ENCODE measurements at regions not wholly inside any gene's neighbourhood (a gene's known extent, or its start where the extent isn't known, plus 50 kb on each side); places are given as distances from the start of the nearest gene placed in this dataset.

DNA sequence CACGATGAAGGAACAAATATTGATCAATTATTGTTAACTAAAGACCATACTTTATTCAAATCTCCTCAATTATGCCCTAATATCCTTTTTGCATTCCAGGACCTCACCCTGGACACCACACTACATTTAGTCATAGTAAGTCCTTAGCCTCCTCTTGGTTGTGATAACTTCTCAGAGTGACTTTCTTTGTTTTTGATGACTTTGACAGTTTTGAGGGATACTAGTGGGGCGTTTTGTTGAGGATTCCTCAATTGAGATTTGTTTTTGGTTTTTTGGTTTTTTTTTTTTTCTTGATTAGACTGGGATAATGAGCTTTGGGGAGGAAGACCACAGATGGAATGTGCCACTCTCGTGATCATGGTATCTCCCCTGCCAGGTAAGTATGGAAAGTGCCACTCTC is 105.5 kb downstream of the SOX9 start:
- peaks cover 5% of the 10 kb centered on the region for H3K27me3 Mint-ChIP-seq
- peaks cover 5% of the 10 kb centered on the region for H3K9me3 Mint-ChIP-seq
- no peak overlapping the region for H3K27ac Mint-ChIP-seq
- no peak overlapping the region for H3K4me3 Mint-ChIP-seq
- H3K36me3 Mint-ChIP-seq, result no peaks in the 10 kb centered on the region
- no peak for DNase-seq
- H3K4me1 Mint-ChIP-seq, result no peaks in the 10 kb centered on the region

DNA sequence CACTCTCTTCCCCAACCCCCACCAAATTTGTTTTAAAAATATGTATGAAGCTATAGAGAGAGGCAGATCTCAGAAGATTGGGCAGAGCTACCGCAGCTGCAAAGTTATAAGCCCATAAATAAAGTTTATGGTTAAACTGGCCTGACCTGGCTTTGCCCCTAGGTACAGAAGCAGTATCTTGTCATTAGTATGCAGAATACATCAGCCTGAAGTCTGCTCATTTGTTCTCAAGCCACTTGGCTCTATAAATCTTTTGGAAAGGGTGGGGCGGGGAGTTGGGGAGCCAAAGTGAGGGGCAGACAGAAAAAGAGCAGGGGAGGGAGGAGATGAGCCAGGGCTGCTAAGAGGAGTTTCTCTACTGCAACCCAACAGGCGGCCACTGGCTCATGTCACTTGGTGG is 113.2 kb downstream of the SOX9 start:
- peaks cover 23% of the 10 kb centered on the region for H3K27me3 Mint-ChIP-seq
- DNase-seq, result no peak
- no peak overlapping the region for H3K4me3 Mint-ChIP-seq
- H3K36me3 Mint-ChIP-seq, result peaks cover 2% of the 10 kb centered on the region
- H3K27ac Mint-ChIP-seq, result no peak overlapping the region
- no peaks in the 10 kb centered on the region for H3K9me3 Mint-ChIP-seq
- no peaks in the 10 kb centered on the region for H3K4me1 Mint-ChIP-seq

DNA sequence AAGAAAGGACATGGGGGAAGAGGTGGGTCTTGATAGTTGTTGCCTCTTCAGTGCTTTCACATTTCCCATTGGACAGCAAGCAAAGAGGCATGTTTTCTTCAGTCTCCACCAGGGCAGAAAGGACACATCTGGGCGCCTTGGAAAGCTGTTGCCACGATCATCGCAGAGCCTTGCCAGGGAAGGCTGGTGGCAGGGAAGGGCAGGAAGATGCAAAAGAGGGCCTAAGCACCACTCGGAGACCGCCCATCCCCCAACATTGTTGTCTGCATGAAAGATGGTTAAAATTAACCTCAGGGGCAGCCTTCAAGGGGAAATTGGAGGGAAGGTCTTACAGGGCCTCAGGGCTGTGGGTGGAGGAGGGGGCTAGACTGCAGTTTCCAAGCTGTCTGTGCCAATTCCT is 114.2 kb downstream of the SOX9 start:
- no peak for DNase-seq
- Mint-ChIP-seq H3K36me3 (peaks cover 2% of the 10 kb centered on the region), H3K4me1 (no peaks in the 10 kb centered on the region), H3K9me3 (peaks cover 3% of the 10 kb centered on the region), H3K4me3 (no peak overlapping the region), H3K27me3 (peaks cover 23% of the 10 kb centered on the region), H3K27ac (no peak overlapping the region)

- Mint-ChIP-seq H3K27me3 (peaks cover 18% of the 10 kb centered on the region), H3K27ac (no peak overlapping the region), H3K4me1 (no peaks in the 10 kb centered on the region), H3K36me3 (peaks cover 2% of the 10 kb centered on the region), H3K4me3 (no peak overlapping the region), H3K9me3 (peaks cover 4% of the 10 kb centered on the region)
- DNase-seq, result no peak
Measured at GRCh38 chr17:72236980-72237633, 116.3 kb downstream of the SOX9 start.

GRCh38 chr17:72238157-72238673 is 117.4 kb downstream of the SOX9 start:
- H3K36me3 Mint-ChIP-seq, result peaks cover 2% of the 10 kb centered on the region
- no peak for DNase-seq
- H3K27me3 Mint-ChIP-seq, result peaks cover 18% of the 10 kb centered on the region
- H3K4me1 Mint-ChIP-seq, result no peaks in the 10 kb centered on the region
- H3K27ac Mint-ChIP-seq, result no peak overlapping the region
- peaks cover 9% of the 10 kb centered on the region for H3K9me3 Mint-ChIP-seq
- H3K4me3 Mint-ChIP-seq, result no peak overlapping the region

DNA sequence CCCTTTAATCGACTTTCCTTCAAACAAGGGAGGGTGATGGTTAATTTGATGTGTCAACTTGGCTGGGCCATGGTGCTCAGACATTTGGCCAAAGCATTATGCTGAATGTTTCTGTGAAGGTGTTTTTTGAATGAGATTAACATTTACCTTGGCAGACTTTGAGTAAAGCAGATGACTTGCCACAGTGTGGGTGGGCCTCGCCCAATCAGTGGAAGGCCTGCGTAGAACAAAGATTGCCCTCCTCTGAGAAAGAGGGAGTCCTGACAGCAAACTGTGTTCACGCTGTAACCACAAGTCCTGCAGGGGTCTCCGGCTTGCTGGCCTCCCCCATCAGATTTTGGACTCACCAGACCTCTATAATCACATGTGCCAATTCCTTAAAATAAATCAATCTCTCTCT is 118.7 kb downstream of the SOX9 start:
- Mint-ChIP-seq H3K27me3 (peaks cover 18% of the 10 kb centered on the region), H3K4me3 (no peak overlapping the region), H3K4me1 (no peaks in the 10 kb centered on the region), H3K27ac (no peak overlapping the region), H3K9me3 (peaks cover 13% of the 10 kb centered on the region), H3K36me3 (peaks cover 2% of the 10 kb centered on the region)
- DNase-seq, result no peak

GRCh38 chr17:72240333-72240732 is 119.5 kb downstream of the SOX9 start:
- Mint-ChIP-seq H3K36me3 (peaks cover 2% of the 10 kb centered on the region), H3K27ac (no peak overlapping the region), H3K4me1 (no peaks in the 10 kb centered on the region), H3K27me3 (peaks cover 13% of the 10 kb centered on the region), H3K9me3 (peaks cover 13% of the 10 kb centered on the region), H3K4me3 (no peak overlapping the region)
- DNase-seq, result no peak

GRCh38 chr17:72244494-72244893 is 123.7 kb downstream of the SOX9 start:
- Mint-ChIP-seq H3K4me1 (no peaks in the 10 kb centered on the region), H3K9me3 (peaks cover 13% of the 10 kb centered on the region), H3K36me3 (no peaks in the 10 kb centered on the region), H3K4me3 (no peak overlapping the region), H3K27ac (no peak overlapping the region), H3K27me3 (no peaks in the 10 kb centered on the region)
- DNase-seq, result no peak

DNA sequence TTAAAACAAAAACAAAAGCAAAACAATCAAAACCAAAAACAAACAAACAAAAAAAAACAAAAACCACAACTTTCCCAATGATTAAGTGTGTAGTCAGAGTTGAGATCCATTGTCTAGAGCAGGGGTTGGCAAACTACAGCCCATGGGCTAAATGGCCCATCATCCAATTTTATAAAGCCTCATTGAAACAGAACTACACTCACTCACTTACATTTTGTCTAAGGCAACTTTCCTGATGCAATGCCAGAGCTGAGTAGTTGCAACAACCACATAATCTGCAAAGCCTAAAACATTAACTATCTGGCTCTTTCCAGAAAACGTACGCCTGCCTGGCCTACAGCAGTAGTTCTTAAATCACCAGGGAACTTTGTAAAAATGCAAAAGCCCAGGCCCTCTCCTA is 124.1 kb downstream of the SOX9 start:
- Mint-ChIP-seq H3K4me1 (no peaks in the 10 kb centered on the region), H3K27me3 (no peaks in the 10 kb centered on the region), H3K36me3 (no peaks in the 10 kb centered on the region), H3K27ac (no peak overlapping the region), H3K9me3 (peaks cover 11% of the 10 kb centered on the region), H3K4me3 (no peak overlapping the region)
- no peak for DNase-seq

- Mint-ChIP-seq H3K9me3 (peaks cover 5% of the 10 kb centered on the region), H3K4me3 (no peak overlapping the region), H3K27me3 (no peaks in the 10 kb centered on the region), H3K27ac (no peak overlapping the region), H3K36me3 (no peaks in the 10 kb centered on the region), H3K4me1 (no peaks in the 10 kb centered on the region)
- no peak for DNase-seq
Measured at GRCh38 chr17:72249441-72249840, 128.6 kb downstream of the SOX9 start.

DNA sequence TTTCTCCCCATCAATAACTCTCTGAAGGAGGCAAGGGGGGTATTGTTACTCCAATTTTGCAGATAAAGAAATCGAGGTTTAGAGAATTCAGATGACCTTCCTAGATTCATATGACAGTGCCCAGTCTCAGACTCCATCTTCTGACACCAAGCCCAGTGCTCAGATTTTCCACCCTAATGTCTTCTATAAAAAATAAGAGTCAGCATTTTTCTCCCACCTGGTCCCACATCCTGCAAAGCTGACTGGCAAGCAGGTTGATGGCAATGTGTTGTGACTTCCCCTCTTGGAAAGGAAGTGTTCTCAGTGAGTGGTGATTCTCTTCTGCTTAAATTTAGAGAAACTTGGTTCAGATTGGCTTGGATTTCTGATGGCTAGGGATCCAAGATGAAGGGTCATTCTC is 129.4 kb downstream of the SOX9 start:
- Mint-ChIP-seq H3K36me3 (no peaks in the 10 kb centered on the region), H3K4me3 (no peak overlapping the region), H3K27me3 (no peaks in the 10 kb centered on the region), H3K27ac (no peak overlapping the region), H3K4me1 (no peaks in the 10 kb centered on the region), H3K9me3 (peaks cover 5% of the 10 kb centered on the region)
- no peak for DNase-seq

DNA sequence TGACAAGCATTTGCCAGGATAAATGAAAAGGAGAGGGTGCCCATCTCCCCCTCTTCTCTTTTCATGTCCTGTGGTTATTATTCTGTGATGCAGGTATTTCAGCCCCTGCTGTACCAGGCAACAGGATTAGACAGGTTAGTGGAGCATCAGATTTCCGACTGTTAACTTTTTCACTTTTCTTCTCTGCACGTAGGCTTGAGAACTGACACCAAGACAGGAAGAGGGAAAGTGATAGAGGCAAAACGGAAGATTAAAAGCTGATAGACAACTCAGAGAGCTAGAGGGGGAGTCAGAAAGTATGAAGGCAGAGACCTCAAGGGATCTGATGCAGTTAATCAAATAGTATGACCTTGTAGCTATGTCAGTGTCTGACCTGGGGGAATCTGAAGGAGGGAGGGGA is 132.8 kb downstream of the SOX9 start:
- Mint-ChIP-seq H3K9me3 (peaks cover 8% of the 10 kb centered on the region), H3K27ac (no peak overlapping the region), H3K4me3 (no peak overlapping the region), H3K4me1 (no peaks in the 10 kb centered on the region), H3K36me3 (no peaks in the 10 kb centered on the region), H3K27me3 (no peaks in the 10 kb centered on the region)
- DNase-seq, result no peak

DNA sequence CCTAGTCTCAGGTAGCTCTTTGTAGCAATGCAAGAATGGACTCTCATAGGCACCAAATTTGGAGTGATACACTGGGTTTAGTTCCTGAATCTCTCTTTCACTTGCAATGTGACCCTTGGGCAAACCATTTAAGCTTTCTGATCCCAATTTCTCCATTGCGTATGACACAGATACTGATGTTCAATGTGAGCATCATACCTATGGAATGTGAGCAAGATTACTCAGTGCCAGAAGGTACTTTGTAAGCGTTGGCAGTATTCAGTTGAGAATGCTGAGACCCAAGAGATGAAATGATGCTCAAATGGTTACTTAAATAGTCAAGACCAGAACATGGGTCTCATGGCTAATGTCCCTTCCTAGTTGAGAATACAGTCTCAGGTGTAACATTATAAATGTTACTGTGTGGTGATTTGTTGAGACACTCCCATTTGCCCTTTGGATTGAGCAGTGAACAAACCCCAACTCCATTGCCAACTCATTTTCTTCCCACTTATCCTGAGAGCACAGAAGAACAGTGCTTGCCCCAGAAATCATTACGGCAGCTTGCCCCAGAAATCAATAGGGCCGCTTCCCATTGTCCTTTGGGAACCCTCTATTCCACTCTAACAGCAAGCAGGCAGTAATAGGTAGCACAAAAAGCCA is 134.1 kb downstream of the SOX9 start:
- H3K4me1 Mint-ChIP-seq, result no peaks in the 10 kb centered on the region
- H3K4me3 Mint-ChIP-seq, result no peak overlapping the region
- H3K36me3 Mint-ChIP-seq, result no peaks in the 10 kb centered on the region
- DNase-seq, result no peak
- H3K27me3 Mint-ChIP-seq, result no peaks in the 10 kb centered on the region
- peaks cover 8% of the 10 kb centered on the region for H3K9me3 Mint-ChIP-seq
- no peak overlapping the region for H3K27ac Mint-ChIP-seq

- Mint-ChIP-seq H3K27ac (no peak overlapping the region), H3K36me3 (no peaks in the 10 kb centered on the region), H3K9me3 (peaks cover 8% of the 10 kb centered on the region), H3K4me1 (no peaks in the 10 kb centered on the region), H3K27me3 (no peaks in the 10 kb centered on the region), H3K4me3 (no peak overlapping the region)
- no peak for DNase-seq
Measured at GRCh38 chr17:72255481-72255880, 134.7 kb downstream of the SOX9 start.

DNA sequence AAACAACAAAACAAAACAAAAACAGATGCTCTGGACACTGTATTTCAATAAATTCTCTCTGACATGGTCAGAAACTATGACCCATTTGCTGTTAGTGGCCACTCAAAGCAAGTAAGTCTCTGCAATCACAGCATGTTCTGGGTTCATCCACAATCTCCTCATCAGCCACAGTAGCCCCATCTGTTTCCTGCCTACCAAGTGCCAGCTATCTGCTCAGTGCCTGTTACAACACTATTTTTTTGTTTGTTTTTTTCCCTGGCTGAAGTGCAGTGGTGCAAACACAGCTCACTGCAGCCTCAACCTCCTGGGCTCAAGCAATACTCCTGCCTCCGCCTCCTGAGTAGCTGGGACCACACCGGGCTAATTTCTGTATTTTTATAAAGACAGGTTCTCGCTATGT is 137.9 kb downstream of the SOX9 start:
- Mint-ChIP-seq H3K4me1 (no peaks in the 10 kb centered on the region), H3K36me3 (no peaks in the 10 kb centered on the region), H3K27me3 (no peaks in the 10 kb centered on the region), H3K4me3 (no peak overlapping the region), H3K9me3 (peaks cover 6% of the 10 kb centered on the region), H3K27ac (no peak overlapping the region)
- DNase-seq, result no peak

- no peaks in the 10 kb centered on the region for H3K36me3 Mint-ChIP-seq
- DNase-seq, result no peak
- H3K27me3 Mint-ChIP-seq, result no peaks in the 10 kb centered on the region
- H3K4me1 Mint-ChIP-seq, result no peaks in the 10 kb centered on the region
- peaks cover 3% of the 10 kb centered on the region for H3K9me3 Mint-ChIP-seq
- no peak overlapping the region for H3K27ac Mint-ChIP-seq
- H3K4me3 Mint-ChIP-seq, result no peak overlapping the region
Measured at GRCh38 chr17:72259922-72260321, 139.1 kb downstream of the SOX9 start.

Measured in activated naive CD8-positive, alpha-beta T cell treated with anti-CD3 and anti-CD28 coated beads for 36 hours (primary cell).